NCI-H226 (cell line): ENCODE measurements at regions not wholly inside any gene's neighbourhood (a gene's known extent, or its start where the extent isn't known, plus 50 kb on each side); places are given as distances from the start of the nearest gene placed in this dataset.
"Not testable (repeated sequence)": the region's sequence is repeated elsewhere in the genome, so short reads cannot be mapped to it uniquely, and the experiment has no call there.

Experiments
- DNase-seq: peaks from one replicate; pipeline ENCODE4 v3.0.0-alpha.2; 2015

GRCh38 chr2:39583781-39584180 is 81.9 kb upstream of the TMEM178A start:
- no peak for DNase-seq

GRCh38 chr2:39584283-39584965 is 81.3 kb upstream of the TMEM178A start:
- no peak for DNase-seq

DNA sequence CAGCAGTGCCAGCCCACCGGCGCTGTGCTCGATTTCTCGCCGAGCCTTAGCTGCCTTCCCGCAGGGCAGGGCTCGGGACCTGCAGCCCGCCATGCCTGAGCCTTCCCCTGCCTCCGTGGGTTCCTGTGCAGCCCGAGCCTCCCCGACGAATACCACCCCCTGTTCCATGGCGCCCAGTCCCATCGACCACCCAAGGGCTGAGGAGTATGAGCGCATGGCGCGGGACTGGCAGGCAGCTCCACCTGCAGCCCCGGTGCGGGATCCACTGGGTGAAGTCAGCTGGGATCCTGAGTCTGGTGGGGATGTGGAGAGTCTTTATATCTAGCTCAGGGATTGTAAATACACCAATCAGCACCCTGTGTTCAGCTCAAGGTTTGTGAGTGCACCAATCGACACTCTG is 80.2 kb upstream of the TMEM178A start:
- DNase-seq = not testable (repeated sequence)

DNA sequence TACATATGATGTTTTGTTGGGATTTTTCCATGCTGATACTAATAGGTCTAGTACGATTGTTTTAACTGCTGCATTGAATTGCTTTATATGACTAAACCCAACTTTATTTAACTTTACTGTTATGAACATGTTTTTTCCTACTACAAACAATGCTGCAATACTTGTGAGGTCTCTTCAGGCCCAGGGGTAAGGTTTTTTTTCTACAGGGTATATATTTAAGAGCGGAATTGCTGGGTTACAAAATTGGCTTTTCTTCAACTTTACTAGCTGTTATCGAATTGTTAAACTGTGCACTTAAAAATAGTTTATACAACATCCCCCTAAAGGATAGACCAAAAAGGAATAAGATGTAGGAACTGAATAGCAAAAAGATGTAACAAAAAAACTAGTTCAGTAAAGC is 78.5 kb upstream of the TMEM178A start:
- no peak for DNase-seq

GRCh38 chr2:39587641-39588040 is 78.1 kb upstream of the TMEM178A start:
- no peak for DNase-seq

DNA sequence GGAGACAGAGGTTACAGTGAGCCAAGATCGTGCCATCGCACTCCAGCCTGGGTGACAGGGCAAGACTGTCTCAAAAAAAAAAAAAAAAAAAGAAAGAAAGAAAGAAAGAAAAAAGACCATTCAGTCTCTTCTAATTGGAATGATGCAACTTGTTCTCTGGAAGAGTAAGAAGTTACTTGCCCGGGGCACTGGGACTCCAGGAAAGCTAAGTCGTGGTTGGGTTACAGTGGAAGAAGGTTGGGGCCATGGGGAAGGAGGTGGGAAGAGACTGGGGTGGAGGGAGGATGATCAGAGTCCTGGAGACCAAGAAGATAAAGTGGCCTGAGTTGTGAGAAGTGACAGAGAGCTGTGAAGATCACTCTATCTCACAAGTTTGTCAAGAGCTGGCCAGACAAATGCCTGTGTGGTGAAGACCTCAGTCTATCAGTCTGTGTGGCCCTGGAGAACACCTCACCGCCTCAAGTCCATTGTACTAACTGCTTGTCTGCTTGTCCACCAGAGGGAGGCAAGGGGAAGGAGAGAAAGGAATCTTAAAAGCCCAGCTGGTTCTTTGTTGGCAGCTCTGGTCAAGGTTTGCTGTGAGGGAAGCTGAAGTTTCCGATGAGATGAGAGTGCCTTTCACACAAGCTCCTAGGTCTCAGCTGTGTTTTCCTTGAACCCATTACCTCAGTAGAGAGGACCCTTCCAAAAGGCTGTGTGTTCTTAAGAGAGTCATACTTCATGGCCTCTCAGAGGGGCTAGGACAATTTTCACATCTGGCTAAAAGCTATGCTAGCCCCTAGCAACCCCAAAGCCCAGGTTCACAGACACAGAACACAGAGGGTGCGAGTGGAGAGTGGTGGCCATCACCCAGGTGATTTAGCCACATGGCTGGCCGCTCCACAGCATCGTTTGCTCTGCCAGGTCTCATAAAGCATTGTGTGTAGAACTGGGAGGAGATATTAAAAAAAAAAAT is 72.0 kb upstream of the TMEM178A start:
- peak; percentile 77 for DNase-seq

GRCh38 chr2:39595116-39595515 is 70.6 kb upstream of the TMEM178A start:
- peak; percentile 53 for DNase-seq

DNA sequence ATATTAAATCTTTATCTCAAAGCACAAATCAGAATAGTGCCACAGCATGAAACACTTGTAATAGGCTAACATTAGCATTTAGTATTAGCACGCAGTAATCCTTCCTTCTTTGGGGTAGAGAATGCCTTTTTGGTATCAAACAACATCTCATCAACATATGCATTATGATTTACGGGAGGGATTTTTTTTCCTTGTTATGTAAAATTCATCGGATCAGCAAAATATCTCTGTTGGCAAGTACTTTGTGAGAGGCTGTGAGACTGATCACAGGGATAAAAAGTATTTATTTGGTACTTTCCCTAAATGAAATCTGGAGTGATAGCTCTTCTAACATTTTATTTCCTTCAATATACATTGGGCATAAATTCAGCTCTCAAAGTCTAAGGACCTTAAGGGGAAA is 68.4 kb upstream of the TMEM178A start:
- DNase-seq = no peak

DNA sequence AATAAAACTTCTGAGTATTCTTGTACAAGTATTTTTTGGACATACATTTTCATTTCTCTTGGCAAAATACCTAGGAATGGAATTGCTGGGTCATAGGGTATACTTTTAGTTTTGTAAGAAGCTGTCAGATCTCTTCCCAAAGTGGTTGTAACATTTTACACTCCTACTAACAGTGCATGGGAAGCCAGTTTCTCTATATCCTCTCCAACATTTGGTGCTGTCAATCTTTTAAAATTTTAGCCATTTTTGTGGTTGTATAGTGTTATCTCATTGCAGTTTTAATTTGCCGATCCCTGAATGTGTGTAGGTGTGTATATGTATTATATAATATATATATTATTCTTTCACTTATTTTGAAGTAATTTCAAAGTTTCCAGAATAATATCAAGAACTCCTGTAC is 63.1 kb upstream of the TMEM178A start:
- DNase-seq = no peak

DNA sequence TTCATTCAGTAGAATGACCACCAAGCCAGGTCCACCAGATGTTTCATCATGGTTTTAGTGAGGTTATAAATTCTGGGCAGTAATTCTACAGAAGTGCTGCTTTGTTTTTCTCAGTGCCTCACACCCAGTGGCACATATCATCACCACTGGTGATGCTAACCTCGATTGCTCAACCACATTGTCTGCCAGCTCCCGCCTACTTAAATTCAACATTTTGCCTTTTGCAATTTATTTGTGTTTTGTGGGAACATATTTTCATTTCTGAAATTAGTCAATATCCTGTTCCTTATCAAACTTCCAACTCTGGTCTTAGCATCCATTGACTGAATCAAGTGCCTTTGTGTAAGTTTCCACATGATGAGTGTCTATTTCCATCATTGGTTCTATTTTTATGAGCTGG is 62.3 kb upstream of the TMEM178A start:
- peak; percentile 77 for DNase-seq

- no peak for DNase-seq
Observed at GRCh38 chr2:39604866-39605265, 60.9 kb upstream of the TMEM178A start.

GRCh38 chr2:39606585-39606984 is 59.1 kb upstream of the TMEM178A start:
- no peak for DNase-seq

DNA sequence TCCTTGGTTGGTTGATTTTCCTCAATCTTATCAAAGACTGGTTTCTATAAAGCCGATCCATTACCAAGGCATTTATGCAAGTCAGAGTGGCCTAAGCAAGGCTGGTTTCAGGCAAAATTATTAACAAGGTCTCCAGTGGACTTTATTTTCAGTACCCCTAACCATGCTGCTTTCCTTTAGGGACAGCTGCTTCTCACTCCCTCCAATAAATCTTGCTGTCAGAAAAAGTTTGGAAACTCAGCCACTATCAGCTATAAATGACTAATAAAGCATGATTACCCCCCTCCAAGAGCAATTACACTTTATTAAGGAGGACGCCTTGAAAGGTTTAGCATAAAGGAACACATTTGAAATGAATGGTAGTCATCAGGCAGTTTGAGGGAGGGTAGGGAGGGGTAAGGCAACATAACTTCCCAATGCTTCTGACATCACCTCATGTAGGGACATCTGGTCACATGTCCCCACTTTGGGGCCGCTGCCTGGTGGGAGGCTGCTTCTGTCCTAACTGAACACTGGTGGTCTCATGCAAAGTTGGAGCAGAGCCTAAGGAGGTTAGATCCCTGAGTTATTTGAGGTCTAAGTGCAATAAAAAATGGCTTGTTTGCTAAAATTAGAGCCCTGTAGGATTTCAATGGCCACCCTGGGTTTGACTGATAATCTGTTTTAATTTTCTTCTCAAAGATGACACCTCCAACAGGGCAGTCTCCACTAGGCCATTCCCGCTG is 58.0 kb upstream of the TMEM178A start:
- DNase-seq = no peak

DNA sequence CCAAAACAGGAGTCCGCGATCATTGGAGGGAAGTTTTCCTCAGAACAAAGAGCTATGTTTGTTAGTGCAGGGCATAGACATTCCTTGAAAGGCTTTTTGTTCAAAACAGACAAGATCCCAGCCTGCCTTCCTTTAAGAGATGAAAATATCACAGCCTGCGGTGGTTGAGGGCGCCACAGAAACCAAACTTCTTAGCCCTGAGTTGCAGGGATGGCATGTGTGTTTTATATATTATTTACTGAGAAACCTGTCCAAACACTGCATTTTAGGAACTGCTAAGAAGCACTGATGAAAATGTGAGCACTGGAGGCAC is 57.5 kb upstream of the TMEM178A start:
- DNase-seq = no peak

GRCh38 chr2:39608686-39609441 is 56.9 kb upstream of the TMEM178A start:
- DNase-seq = no peak

GRCh38 chr2:39609917-39610316 is 55.8 kb upstream of the TMEM178A start:
- no peak for DNase-seq

DNA sequence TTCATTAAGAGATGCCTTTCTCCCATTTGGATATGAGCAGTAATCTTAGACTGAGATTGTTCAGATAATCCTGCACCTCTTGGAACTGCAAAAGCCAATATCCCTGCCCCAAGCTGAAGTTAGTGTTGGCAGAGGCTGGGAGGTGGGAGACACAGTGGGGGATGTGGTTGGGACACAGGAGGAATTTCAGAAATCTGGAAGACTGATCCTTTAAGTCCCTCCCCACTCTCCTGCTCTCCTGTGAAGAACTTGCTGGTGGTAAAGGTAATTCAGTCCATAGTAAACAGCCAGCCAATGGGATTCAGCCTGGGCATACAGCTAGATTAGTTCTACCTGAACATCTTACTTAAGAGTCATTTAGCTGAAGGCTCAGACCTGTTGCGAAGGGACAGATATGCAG is 50.0 kb upstream of the TMEM178A start:
- no peak for DNase-seq
